ENCODE measurements at regions not wholly inside any gene's neighbourhood (a gene's known extent, or its start where the extent isn't known, plus 50 kb on each side); places are given as distances from the start of the nearest gene placed in this dataset.

DNA sequence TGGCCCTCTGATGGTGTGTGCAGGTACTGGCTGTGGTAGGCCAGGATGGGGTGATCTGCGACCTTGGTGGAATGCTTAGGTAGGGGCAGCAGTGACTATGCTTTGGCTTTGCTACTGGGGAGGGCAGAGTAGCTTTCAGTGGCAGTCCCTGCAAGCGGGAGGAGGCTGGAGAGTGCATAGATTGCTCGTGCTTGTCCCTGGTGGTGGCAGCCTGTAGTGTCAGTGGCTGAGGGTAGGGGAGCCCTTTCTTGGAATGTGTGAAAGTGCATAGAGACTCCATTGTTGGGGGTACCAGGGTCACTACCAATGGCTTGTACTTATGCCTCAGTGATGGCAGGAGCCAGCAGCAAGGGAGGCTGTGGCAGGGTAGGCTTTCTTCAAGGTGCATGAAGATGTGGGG lies 582.6 kb downstream of the MRPL39 start:
- TF ChIP-seq POLR2A (IDR thresholded peaks at IDR 0.05) (no peak), EP300 (IDR thresholded peaks at IDR 0.05) (no peak), POLR2AphosphoS5 (IDR thresholded peaks at IDR 0.05) (no peak)
- TF ChIP-seq, protein P1, sequence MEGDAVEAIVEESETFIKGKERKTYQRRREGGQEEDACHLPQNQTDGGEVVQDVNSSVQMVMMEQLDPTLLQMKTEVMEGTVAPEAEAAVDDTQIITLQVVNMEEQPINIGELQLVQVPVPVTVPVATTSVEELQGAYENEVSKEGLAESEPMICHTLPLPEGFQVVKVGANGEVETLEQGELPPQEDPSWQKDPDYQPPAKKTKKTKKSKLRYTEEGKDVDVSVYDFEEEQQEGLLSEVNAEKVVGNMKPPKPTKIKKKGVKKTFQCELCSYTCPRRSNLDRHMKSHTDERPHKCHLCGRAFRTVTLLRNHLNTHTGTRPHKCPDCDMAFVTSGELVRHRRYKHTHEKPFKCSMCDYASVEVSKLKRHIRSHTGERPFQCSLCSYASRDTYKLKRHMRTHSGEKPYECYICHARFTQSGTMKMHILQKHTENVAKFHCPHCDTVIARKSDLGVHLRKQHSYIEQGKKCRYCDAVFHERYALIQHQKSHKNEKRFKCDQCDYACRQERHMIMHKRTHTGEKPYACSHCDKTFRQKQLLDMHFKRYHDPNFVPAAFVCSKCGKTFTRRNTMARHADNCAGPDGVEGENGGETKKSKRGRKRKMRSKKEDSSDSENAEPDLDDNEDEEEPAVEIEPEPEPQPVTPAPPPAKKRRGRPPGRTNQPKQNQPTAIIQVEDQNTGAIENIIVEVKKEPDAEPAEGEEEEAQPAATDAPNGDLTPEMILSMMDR (IDR thresholded peaks at IDR 0.05), result no peak
